ENCODE measurements at regions not wholly inside any gene's neighbourhood (a gene's known extent, or its start where the extent isn't known, plus 50 kb on each side); places are given as distances from the start of the nearest gene placed in this dataset.

GRCh38 chr18:46260879-46261143, 156.6 kb downstream of the HAUS1 start:
- Histone ChIP-seq H3K9ac (ENCODE audit: low read length in 5 of 5) (no peak overlapping the region), H3K27ac (ENCODE audit: low read depth, low read length) (no peak overlapping the region), H3K4me1 (ENCODE audit: control insufficient read depth in 5 of 5, insufficient read depth in 5 of 5, low read length in 5 of 5) (peaks cover 3 to 14% (median 9%) of the 10 kb centered on the region in 5 donors), H3K4me3 (ENCODE audit: low read depth in 1 of 5, low read length in 5 of 5) (no peak overlapping the region), H3K9me3 (ENCODE audit: control insufficient read depth in 5 of 5, low read length in 5 of 5) (no peaks in the 10 kb centered on the region), H3K27me3 (ENCODE audit: control insufficient read depth in 5 of 5, insufficient read depth in 4 of 5, low read length in 5 of 5) (no peaks in the 10 kb centered on the region), H3K36me3 (ENCODE audit: control insufficient read depth in 5 of 5, insufficient read depth in 5 of 5, low read length in 5 of 5) (peaks cover 8 to 23% (median 20%) of the 10 kb centered on the region in 5 donors)

DNA sequence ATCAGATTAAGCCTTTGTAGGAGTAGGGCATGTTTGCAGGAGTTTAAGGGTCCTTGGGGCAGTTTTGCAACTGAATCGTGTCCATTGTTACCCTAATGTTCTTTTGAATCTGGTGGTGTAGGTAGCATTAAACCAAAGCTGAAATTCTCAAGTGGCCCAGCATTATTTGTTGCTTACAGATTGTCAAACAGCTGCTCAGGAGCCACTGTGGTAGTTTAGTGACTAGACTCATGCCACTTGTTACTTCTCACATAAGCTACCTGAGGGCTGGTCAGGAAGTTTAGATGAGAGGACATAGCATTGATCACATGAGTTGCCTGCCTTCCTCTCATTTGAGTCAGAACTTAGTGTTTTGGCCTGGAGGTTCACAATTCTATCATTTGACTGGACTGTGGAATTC, 157.6 kb downstream of the HAUS1 start:
- Histone ChIP-seq H3K27me3 (ENCODE audit: control insufficient read depth in 5 of 5, insufficient read depth in 4 of 5, low read length in 5 of 5) (no peaks in the 10 kb centered on the region), H3K4me3 (ENCODE audit: low read depth in 1 of 5, low read length in 5 of 5) (no peak overlapping the region), H3K9ac (ENCODE audit: low read length in 5 of 5) (no peak overlapping the region), H3K36me3 (ENCODE audit: control insufficient read depth in 5 of 5, insufficient read depth in 5 of 5, low read length in 5 of 5) (peaks cover 8 to 23% (median 20%) of the 10 kb centered on the region in 5 donors), H3K4me1 (ENCODE audit: control insufficient read depth in 5 of 5, insufficient read depth in 5 of 5, low read length in 5 of 5) (peaks cover 3 to 15% (median 9%) of the 10 kb centered on the region in 5 donors), H3K9me3 (ENCODE audit: control insufficient read depth in 5 of 5, low read length in 5 of 5) (no peaks in the 10 kb centered on the region), H3K27ac (ENCODE audit: low read depth, low read length) (no peak overlapping the region)

DNA sequence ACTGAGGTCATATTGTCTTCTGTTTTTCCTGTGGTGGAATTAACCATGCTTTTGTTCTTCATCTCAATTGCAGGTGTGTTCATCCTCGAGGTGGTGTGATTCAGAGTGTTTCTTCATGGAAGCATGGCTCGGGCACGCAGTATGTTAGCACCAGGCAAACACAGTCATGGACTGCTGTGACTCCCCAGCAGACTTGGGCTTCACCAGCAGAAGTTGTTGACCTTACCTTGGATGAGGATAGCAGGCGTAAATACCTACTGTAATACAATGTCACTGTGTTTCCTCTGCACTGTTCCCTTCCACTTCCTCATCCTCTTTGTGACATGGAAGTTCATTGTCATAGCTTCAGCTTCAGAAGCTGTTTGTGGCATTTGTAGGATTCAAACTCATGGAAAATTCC, 158.7 kb downstream of the HAUS1 start:
- H3K36me3 ChIP-seq (ENCODE audit: control insufficient read depth in 5 of 5, insufficient read depth in 5 of 5, low read length in 5 of 5), result peaks cover 8 to 23% (median 20%) of the 10 kb centered on the region in 5 donors
- H3K4me1 ChIP-seq (ENCODE audit: control insufficient read depth in 5 of 5, insufficient read depth in 5 of 5, low read length in 5 of 5), result peaks cover 3 to 15% (median 9%) of the 10 kb centered on the region in 5 donors
- no peaks in the 10 kb centered on the region for H3K9me3 ChIP-seq (ENCODE audit: control insufficient read depth in 5 of 5, low read length in 5 of 5)
- no peak overlapping the region for H3K9ac ChIP-seq (ENCODE audit: low read length in 5 of 5)
- no peak overlapping the region for H3K27ac ChIP-seq (ENCODE audit: low read depth, low read length)
- H3K27me3 ChIP-seq (ENCODE audit: control insufficient read depth in 5 of 5, insufficient read depth in 4 of 5, low read length in 5 of 5), result no peaks in the 10 kb centered on the region
- no peak overlapping the region for H3K4me3 ChIP-seq (ENCODE audit: low read depth in 1 of 5, low read length in 5 of 5)

GRCh38 chr18:46264255-46264654, 160.1 kb downstream of the HAUS1 start:
- Histone ChIP-seq H3K4me3 (ENCODE audit: low read depth in 1 of 5, low read length in 5 of 5) (no peak overlapping the region), H3K36me3 (ENCODE audit: control insufficient read depth in 5 of 5, insufficient read depth in 5 of 5, low read length in 5 of 5) (peaks cover 14 to 27% (median 20%) of the 10 kb centered on the region in 5 donors), H3K27ac (ENCODE audit: low read depth, low read length) (no peak overlapping the region), H3K27me3 (ENCODE audit: control insufficient read depth in 5 of 5, insufficient read depth in 4 of 5, low read length in 5 of 5) (no peaks in the 10 kb centered on the region), H3K4me1 (ENCODE audit: control insufficient read depth in 5 of 5, insufficient read depth in 5 of 5, low read length in 5 of 5) (peaks cover 3 to 15% (median 9%) of the 10 kb centered on the region in 5 donors), H3K9ac (ENCODE audit: low read length in 5 of 5) (no peak overlapping the region), H3K9me3 (ENCODE audit: control insufficient read depth in 5 of 5, low read length in 5 of 5) (no peaks in the 10 kb centered on the region)

DNA sequence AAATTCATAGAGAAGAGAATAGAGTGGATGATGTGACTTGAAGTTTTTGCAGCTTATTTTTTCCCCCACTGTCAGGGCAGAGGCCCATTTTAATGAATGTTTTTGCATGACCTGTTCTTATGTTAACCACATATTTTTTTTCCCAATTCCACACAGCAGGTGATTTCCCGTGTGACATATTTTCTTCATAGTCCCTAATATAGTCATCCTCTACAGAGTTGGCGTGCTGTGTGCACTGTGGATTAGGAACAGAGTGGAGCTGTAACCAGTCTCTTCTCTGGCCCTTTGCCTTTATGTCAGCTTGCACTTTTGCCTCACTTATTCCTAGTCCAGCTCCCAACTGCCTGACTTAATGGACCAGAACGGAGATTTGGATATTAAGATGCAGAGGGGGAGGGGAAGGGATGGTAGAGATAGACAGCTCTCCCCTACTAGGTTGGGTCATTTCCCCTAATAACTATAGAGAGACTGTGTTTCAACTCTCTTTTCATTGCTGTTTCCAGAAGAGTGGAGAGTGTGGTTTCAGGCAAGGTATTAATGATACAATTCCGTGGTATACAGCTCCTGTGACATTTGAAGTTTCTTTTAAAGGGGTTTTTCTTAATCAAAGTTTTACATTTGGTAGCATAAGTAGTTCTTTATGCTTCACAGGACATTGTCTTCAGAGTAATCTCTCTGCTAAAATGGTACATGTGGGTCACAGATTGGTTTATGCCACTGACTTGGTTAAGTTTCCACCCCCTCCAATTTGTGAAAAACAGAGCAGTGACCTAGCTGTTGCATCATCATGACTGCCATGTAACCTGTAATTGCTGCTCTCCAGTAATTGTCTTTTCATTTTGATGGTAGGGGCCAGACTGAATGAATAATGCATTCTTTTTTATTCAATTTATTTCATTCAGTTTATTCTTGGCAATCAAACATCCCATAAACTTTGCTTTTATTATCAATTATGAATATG, 161.3 kb downstream of the HAUS1 start:
- H3K27ac ChIP-seq (ENCODE audit: low read depth, low read length), result no peak overlapping the region
- no peak overlapping the region for H3K9ac ChIP-seq (ENCODE audit: low read length in 5 of 5)
- peaks cover 3 to 15% (median 9%) of the 10 kb centered on the region in 5 donors for H3K4me1 ChIP-seq (ENCODE audit: control insufficient read depth in 5 of 5, insufficient read depth in 5 of 5, low read length in 5 of 5)
- H3K4me3 ChIP-seq (ENCODE audit: low read depth in 1 of 5, low read length in 5 of 5), result no peak overlapping the region
- peaks cover 15 to 27% (median 17%) of the 10 kb centered on the region in 5 donors for H3K36me3 ChIP-seq (ENCODE audit: control insufficient read depth in 5 of 5, insufficient read depth in 5 of 5, low read length in 5 of 5)
- H3K9me3 ChIP-seq (ENCODE audit: control insufficient read depth in 5 of 5, low read length in 5 of 5), result no peaks in the 10 kb centered on the region
- no peaks in the 10 kb centered on the region for H3K27me3 ChIP-seq (ENCODE audit: control insufficient read depth in 5 of 5, insufficient read depth in 4 of 5, low read length in 5 of 5)

DNA sequence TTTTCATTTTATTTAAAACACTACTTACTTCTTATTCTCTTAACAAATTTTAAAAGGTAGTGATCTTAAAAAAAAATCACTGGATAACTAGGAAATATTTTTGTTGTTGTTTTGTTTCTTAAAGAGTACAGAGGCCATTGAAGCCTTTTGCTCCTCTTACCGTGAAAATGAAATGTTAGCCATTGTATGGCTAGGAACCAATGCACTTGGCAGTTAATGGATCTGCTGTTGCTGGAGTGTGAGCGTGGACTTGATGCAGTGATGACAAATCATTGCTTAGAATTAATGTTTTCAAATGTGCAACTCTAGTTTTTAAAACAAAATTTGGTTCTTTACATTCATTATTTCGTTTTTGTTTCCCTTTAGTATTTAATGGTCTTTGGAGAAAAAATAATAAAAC, 162.3 kb downstream of the HAUS1 start:
- H3K27me3 ChIP-seq (ENCODE audit: control insufficient read depth in 5 of 5, insufficient read depth in 4 of 5, low read length in 5 of 5), result no peaks in the 10 kb centered on the region
- peaks cover 15 to 27% (median 17%) of the 10 kb centered on the region in 5 donors for H3K36me3 ChIP-seq (ENCODE audit: control insufficient read depth in 5 of 5, insufficient read depth in 5 of 5, low read length in 5 of 5)
- H3K27ac ChIP-seq (ENCODE audit: low read depth, low read length), result no peak overlapping the region
- H3K4me3 ChIP-seq (ENCODE audit: low read depth in 1 of 5, low read length in 5 of 5), result no peak overlapping the region
- H3K4me1 ChIP-seq (ENCODE audit: control insufficient read depth in 5 of 5, insufficient read depth in 5 of 5, low read length in 5 of 5), result peaks cover 3 to 15% (median 9%) of the 10 kb centered on the region in 5 donors
- H3K9ac ChIP-seq (ENCODE audit: low read length in 5 of 5), result no peak overlapping the region
- H3K9me3 ChIP-seq (ENCODE audit: control insufficient read depth in 5 of 5, low read length in 5 of 5), result no peaks in the 10 kb centered on the region

DNA sequence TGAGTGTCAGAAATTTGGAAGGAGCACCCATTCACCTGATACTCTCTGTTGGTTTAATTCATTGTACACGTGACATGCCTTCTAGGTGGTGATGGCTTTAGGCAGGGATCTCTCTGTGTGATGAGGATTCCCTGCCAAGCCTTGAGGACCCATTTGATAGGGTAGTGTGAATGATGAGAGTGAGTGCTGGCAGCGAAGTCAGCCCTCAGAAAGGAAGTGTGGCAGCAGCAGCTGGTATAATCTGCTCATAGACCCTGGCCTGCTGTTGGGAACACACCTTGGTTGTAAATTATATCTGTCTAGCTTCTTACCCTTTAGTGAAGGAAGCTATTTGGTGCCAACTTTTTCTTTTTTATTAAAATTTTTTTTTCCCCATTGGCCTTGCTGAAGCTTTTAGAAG, 164.5 kb downstream of the HAUS1 start:
- H3K4me1 ChIP-seq (ENCODE audit: control insufficient read depth in 5 of 5, insufficient read depth in 5 of 5, low read length in 5 of 5), result peaks cover 3 to 13% (median 8%) of the 10 kb centered on the region in 5 donors
- no peak overlapping the region for H3K9ac ChIP-seq (ENCODE audit: low read length in 5 of 5)
- H3K4me3 ChIP-seq (ENCODE audit: low read depth in 1 of 5, low read length in 5 of 5), result no peak overlapping the region
- H3K27me3 ChIP-seq (ENCODE audit: control insufficient read depth in 5 of 5, insufficient read depth in 4 of 5, low read length in 5 of 5), result no peaks in the 10 kb centered on the region
- H3K9me3 ChIP-seq (ENCODE audit: control insufficient read depth in 5 of 5, low read length in 5 of 5), result no peaks in the 10 kb centered on the region
- H3K27ac ChIP-seq (ENCODE audit: low read depth, low read length), result no peak overlapping the region
- peaks cover 7 to 18% (median 10%) of the 10 kb centered on the region in 5 donors for H3K36me3 ChIP-seq (ENCODE audit: control insufficient read depth in 5 of 5, insufficient read depth in 5 of 5, low read length in 5 of 5)

DNA sequence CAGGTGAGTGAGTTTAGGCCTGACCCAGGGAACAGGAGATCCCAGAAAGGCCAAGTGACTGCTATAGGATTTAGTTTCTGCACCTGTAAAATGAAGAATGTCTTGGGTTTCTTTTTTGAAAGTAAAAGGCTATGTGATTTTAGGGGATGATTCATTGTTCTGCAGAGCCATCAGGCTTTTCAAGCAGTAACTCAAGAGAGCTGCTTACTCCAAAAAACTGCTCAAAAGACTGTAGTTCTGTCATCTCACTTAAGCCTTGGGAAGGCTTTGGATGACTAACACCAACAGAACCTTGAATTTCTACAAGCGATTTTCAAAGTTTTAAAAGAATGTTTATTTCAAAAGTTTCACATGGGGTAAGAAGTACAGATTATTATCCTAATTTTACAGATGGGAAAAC, 165.1 kb downstream of the HAUS1 start:
- Histone ChIP-seq H3K36me3 (ENCODE audit: control insufficient read depth in 5 of 5, insufficient read depth in 5 of 5, low read length in 5 of 5) (peaks cover 2 to 14% (median 7%) of the 10 kb centered on the region in 5 donors), H3K4me1 (ENCODE audit: control insufficient read depth in 5 of 5, insufficient read depth in 5 of 5, low read length in 5 of 5) (peaks cover under 1 to 7% (median 3%) of the 10 kb centered on the region in 5 donors), H3K9me3 (ENCODE audit: control insufficient read depth in 5 of 5, low read length in 5 of 5) (no peaks in the 10 kb centered on the region), H3K27me3 (ENCODE audit: control insufficient read depth in 5 of 5, insufficient read depth in 4 of 5, low read length in 5 of 5) (no peaks in the 10 kb centered on the region), H3K9ac (ENCODE audit: low read length in 5 of 5) (no peak overlapping the region), H3K27ac (ENCODE audit: low read depth, low read length) (no peak overlapping the region), H3K4me3 (ENCODE audit: low read depth in 1 of 5, low read length in 5 of 5) (no peak overlapping the region)

DNA sequence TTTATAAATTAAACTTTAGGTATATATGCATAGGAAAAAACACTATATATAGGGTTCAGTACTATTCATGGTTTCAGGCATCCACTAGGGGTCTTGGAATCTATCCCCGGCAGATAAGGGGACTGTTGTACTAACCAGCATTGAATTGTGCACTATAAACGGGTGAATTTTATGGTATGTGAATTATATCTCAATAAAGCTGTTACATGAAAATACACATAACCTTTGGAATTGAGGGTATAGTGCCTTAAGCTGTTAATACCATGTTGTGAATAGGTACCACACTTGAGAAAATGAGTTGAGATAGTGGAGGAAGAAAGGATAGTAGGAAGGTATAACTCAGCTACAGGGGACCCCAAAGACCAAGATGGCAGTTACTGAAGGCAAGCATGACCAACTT, 167.3 kb downstream of the HAUS1 start:
- no peak overlapping the region for H3K4me3 ChIP-seq (ENCODE audit: low read depth in 1 of 5, low read length in 5 of 5)
- H3K9ac ChIP-seq (ENCODE audit: low read length in 5 of 5), result no peak overlapping the region
- H3K36me3 ChIP-seq (ENCODE audit: control insufficient read depth in 5 of 5, insufficient read depth in 5 of 5, low read length in 5 of 5), result peaks cover 0 to 7% (median 2%) of the 10 kb centered on the region in 5 donors
- no peak overlapping the region for H3K27ac ChIP-seq (ENCODE audit: low read depth, low read length)
- peaks cover 0 to under 1% (median 0%) of the 10 kb centered on the region in 5 donors for H3K4me1 ChIP-seq (ENCODE audit: control insufficient read depth in 5 of 5, insufficient read depth in 5 of 5, low read length in 5 of 5)
- no peaks in the 10 kb centered on the region for H3K27me3 ChIP-seq (ENCODE audit: control insufficient read depth in 5 of 5, insufficient read depth in 4 of 5, low read length in 5 of 5)
- no peaks in the 10 kb centered on the region for H3K9me3 ChIP-seq (ENCODE audit: control insufficient read depth in 5 of 5, low read length in 5 of 5)

DNA sequence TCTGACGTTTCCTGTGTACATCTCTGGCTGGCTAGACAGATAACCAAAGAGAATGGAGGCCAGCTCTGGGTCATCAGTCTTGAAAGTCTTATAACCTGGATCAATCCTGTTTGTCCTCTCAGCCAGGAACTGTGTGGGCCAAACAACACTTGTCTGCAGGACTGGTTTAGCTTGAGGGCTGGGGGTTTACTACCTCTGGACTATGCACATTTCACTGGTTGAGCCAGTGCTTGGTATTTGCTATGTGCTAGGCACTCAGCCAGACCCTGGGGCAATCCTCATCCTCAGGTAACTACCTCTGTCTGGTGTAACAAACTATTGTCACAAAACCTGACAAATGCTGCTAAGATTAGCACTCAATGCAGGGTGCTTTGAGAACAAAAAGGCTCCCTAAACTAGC, 169.7 kb downstream of the HAUS1 start:
- H3K4me3 ChIP-seq (ENCODE audit: low read depth in 1 of 5, low read length in 5 of 5), result no peak overlapping the region
- H3K27me3 ChIP-seq (ENCODE audit: control insufficient read depth in 5 of 5, insufficient read depth in 4 of 5, low read length in 5 of 5), result no peaks in the 10 kb centered on the region

More for the DNA sequence above, 169.7 kb downstream of the HAUS1 start:
- H3K27ac ChIP-seq (ENCODE audit: low read depth, low read length), result no peak overlapping the region
- no peaks in the 10 kb centered on the region for H3K9me3 ChIP-seq (ENCODE audit: control insufficient read depth in 5 of 5, low read length in 5 of 5)
- no peak overlapping the region for H3K9ac ChIP-seq (ENCODE audit: low read length in 5 of 5)
- peaks cover 0 to 9% (median 7%) of the 10 kb centered on the region in 5 donors for H3K4me1 ChIP-seq (ENCODE audit: control insufficient read depth in 5 of 5, insufficient read depth in 5 of 5, low read length in 5 of 5)
- H3K36me3 ChIP-seq (ENCODE audit: control insufficient read depth in 5 of 5, insufficient read depth in 5 of 5, low read length in 5 of 5), result peaks cover 0 to 4% (median 0%) of the 10 kb centered on the region in 5 donors

Data from subcutaneous abdominal adipose tissue (tissue), 5 donors.